ENCODE measurements at regions not wholly inside any gene's neighbourhood (a gene's known extent, or its start where the extent isn't known, plus 50 kb on each side); places are given as distances from the start of the nearest gene placed in this dataset.

GRCh38 chrX:88621278-88621677, 125.7 kb upstream of the CPXCR1 start:
- no peak overlapping the region for H3K4me3 ChIP-seq
- no peak overlapping the region for H3K27ac ChIP-seq
- H3K36me3 ChIP-seq (replicated peaks in 1 of 2; ENCODE audit: insufficient read depth in 1 of 2, low read depth in 2 of 2) = no peaks in the 10 kb centered on the region
- H3K9me3 ChIP-seq = no peaks in the 10 kb centered on the region
- intact Hi-C loops (cut with DNase I) = no loop called here
- H3K4me1 ChIP-seq = no peaks in the 10 kb centered on the region
- H3K27me3 ChIP-seq = no peaks in the 10 kb centered on the region
- 4 to 12% methylated on average over 2 of the region's 2 CpGs for WGBS, 2 donors
- ATAC-seq = no peak
- no peak for DNase-seq
- no peak for TF ChIP-seq CTCF (IDR thresholded peaks at IDR 0.05)
- no peak for TF ChIP-seq POLR2A (IDR thresholded peaks at IDR 0.05)

- intact Hi-C loops (cut with DNase I) = no loop called here
- no peaks in the 10 kb centered on the region for H3K27me3 ChIP-seq
Measured at GRCh38 chrX:88655460-88655859, 91.6 kb upstream of the CPXCR1 start.

GRCh38 chrX:88660836-88661235, 86.2 kb upstream of the CPXCR1 start:
- WGBS, 2 donors = 17 to 37% methylated on average over 1 of the region's 1 CpG
- Histone ChIP-seq H3K4me3 (no peak overlapping the region), H3K27ac (no peak overlapping the region), H3K36me3 (replicated peaks in 1 of 2; ENCODE audit: insufficient read depth in 1 of 2, low read depth in 2 of 2) (no peaks in the 10 kb centered on the region), H3K9me3 (no peaks in the 10 kb centered on the region), H3K4me1 (no peaks in the 10 kb centered on the region), H3K27me3 (no peaks in the 10 kb centered on the region)
- ATAC-seq (no peak), DNase-seq (no peak)
- TF ChIP-seq POLR2A (IDR thresholded peaks at IDR 0.05) = no peak
- intact Hi-C loops (cut with DNase I) = no loop called here

More at GRCh38 chrX:88655460-88655859, 91.6 kb upstream of the CPXCR1 start:
- H3K27ac ChIP-seq = no peak overlapping the region
- no peaks in the 10 kb centered on the region for H3K9me3 ChIP-seq
- no peak overlapping the region for H3K4me3 ChIP-seq
- ATAC-seq (no peak), DNase-seq (no peak)
- no peak for TF ChIP-seq CTCF (IDR thresholded peaks at IDR 0.05)
- no peak for TF ChIP-seq POLR2A (IDR thresholded peaks at IDR 0.05)
- no peaks in the 10 kb centered on the region for H3K36me3 ChIP-seq (replicated peaks in 1 of 2; ENCODE audit: insufficient read depth in 1 of 2, low read depth in 2 of 2)
- H3K4me1 ChIP-seq = no peaks in the 10 kb centered on the region

GRCh38 chrX:88672261-88672660, 74.8 kb upstream of the CPXCR1 start:
- TF ChIP-seq CTCF (IDR thresholded peaks at IDR 0.05) (no peak), POLR2A (IDR thresholded peaks at IDR 0.05) (no peak)
- Histone ChIP-seq H3K27me3 (no peaks in the 10 kb centered on the region), H3K27ac (no peak overlapping the region), H3K36me3 (replicated peaks in 1 of 2; ENCODE audit: insufficient read depth in 1 of 2, low read depth in 2 of 2) (no peaks in the 10 kb centered on the region), H3K4me1 (no peaks in the 10 kb centered on the region), H3K4me3 (no peak overlapping the region), H3K9me3 (no peaks in the 10 kb centered on the region)
- 44 to 56% methylated on average over 4 of the region's 4 CpGs for WGBS, 2 donors
- intact Hi-C loops (cut with DNase I) = no loop called here
- ATAC-seq (no peak), DNase-seq (no peak)
